ENCODE measurements at regions not wholly inside any gene's neighbourhood (a gene's known extent, or its start where the extent isn't known, plus 50 kb on each side); places are given as distances from the start of the nearest gene placed in this dataset.

DNA sequence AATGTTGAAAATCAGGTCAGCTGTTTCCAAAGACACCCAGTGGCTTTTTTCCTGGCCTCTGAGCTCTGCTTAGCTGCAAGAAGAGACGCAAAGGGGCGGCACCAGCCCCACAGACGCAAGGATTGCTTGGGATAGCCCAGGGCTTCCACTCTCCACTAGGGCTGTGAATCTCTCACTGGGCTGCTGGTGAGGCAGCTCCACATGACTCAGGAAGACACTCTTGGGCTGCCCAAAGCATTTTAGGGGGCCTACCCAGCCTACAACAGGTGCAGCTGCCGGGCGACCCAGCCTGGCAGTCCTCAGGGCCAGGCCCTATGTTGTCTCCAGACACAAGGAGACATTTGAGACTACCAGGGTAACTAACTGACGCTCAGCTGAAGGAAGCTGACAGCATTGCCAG, 59.8 kb downstream of the FAM50B start:
- Histone ChIP-seq H3K27ac (ENCODE audit: low read depth in 2 of 2, low read length in 2 of 2) (no peak overlapping the region), H3K9ac (ENCODE audit: low read length in 3 of 3) (no peak overlapping the region), H3K27me3 (ENCODE audit: control insufficient read depth, insufficient read depth, low read length) (no peaks in the 10 kb centered on the region), H3K36me3 (ENCODE audit: control insufficient read depth in 2 of 3, insufficient read depth in 3 of 3, low read length in 3 of 3) (no peaks in the 10 kb centered on the region), H3K9me3 (ENCODE audit: control insufficient read depth in 2 of 3, insufficient read depth in 1 of 3, low read length in 3 of 3) (no peaks in the 10 kb centered on the region), H3K4me1 (ENCODE audit: control insufficient read depth in 2 of 3, insufficient read depth in 2 of 3, low read depth in 1 of 3, low read length in 3 of 3) (peaks cover 0 to 19% (median 18%) of the 10 kb centered on the region in 3 donors), H3K4me3 (ENCODE audit: low read length in 3 of 3) (no peak overlapping the region)
- no peak for TF ChIP-seq CTCF (IDR thresholded peaks at IDR 0.05; ENCODE audit: borderline replicate concordance, extremely low read depth, insufficient read depth)
- DNase-seq: no peak
- intact Hi-C loops (cut with DNase I): no loop called here
- no peak for FAIRE-seq

GRCh38 chr6:3910106-3910663, 61.0 kb downstream of the FAM50B start:
- Histone ChIP-seq H3K27me3 (ENCODE audit: control insufficient read depth, insufficient read depth, low read length) (no peaks in the 10 kb centered on the region), H3K4me3 (ENCODE audit: low read length in 3 of 3) (no peak overlapping the region), H3K36me3 (ENCODE audit: control insufficient read depth in 2 of 3, insufficient read depth in 3 of 3, low read length in 3 of 3) (no peaks in the 10 kb centered on the region), H3K27ac (ENCODE audit: low read depth in 2 of 2, low read length in 2 of 2) (no peak overlapping the region), H3K4me1 (ENCODE audit: control insufficient read depth in 2 of 3, insufficient read depth in 2 of 3, low read depth in 1 of 3, low read length in 3 of 3) (peaks cover 0 to 24% (median 18%) of the 10 kb centered on the region in 3 donors), H3K9me3 (ENCODE audit: control insufficient read depth in 2 of 3, insufficient read depth in 1 of 3, low read length in 3 of 3) (no peaks in the 10 kb centered on the region), H3K9ac (ENCODE audit: low read length in 3 of 3) (no peak overlapping the region)
- no peak for TF ChIP-seq CTCF (IDR thresholded peaks at IDR 0.05; ENCODE audit: borderline replicate concordance, extremely low read depth, insufficient read depth)
- DNase-seq: no peak
- FAIRE-seq: no peak
- intact Hi-C loops (cut with DNase I): no loop called here

DNA sequence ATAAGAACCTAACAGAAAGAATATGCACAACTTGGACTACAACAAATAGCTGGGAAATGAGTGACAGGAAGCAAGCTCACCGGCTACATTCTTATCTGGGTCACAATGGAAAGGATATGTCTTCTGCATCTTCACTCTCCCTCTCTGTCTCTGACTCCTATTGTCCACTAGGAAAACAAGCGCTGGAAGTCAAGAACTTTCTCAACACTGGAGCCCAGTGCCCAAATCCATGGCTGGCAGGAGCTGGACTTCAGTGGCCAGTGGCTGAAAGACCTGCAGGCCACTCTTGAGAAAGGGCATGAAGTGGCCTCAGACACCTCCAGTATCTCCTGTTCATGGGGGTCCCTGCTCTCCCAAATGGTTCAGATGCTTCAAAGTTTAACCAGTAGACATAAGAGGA, 62.0 kb downstream of the FAM50B start:
- peaks cover 0 to 25% (median 18%) of the 10 kb centered on the region in 3 donors for H3K4me1 ChIP-seq (ENCODE audit: control insufficient read depth in 2 of 3, insufficient read depth in 2 of 3, low read depth in 1 of 3, low read length in 3 of 3)
- no peak overlapping the region for H3K9ac ChIP-seq (ENCODE audit: low read length in 3 of 3)
- TF ChIP-seq CTCF (IDR thresholded peaks at IDR 0.05; ENCODE audit: borderline replicate concordance, extremely low read depth, insufficient read depth): no peak
- no peak overlapping the region for H3K27ac ChIP-seq (ENCODE audit: low read depth in 2 of 2, low read length in 2 of 2)
- H3K9me3 ChIP-seq (ENCODE audit: control insufficient read depth in 2 of 3, insufficient read depth in 1 of 3, low read length in 3 of 3): no peaks in the 10 kb centered on the region
- DNase-seq: no peak
- FAIRE-seq: no peak
- H3K4me3 ChIP-seq (ENCODE audit: low read length in 3 of 3): no peak overlapping the region
- intact Hi-C loops (cut with DNase I): no loop called here
- H3K36me3 ChIP-seq (ENCODE audit: control insufficient read depth in 2 of 3, insufficient read depth in 3 of 3, low read length in 3 of 3): no peaks in the 10 kb centered on the region
- H3K27me3 ChIP-seq (ENCODE audit: control insufficient read depth, insufficient read depth, low read length): no peaks in the 10 kb centered on the region

All from kidney (tissue), 13 donors.